GM12874 (cell line): ENCODE measurements at regions not wholly inside any gene's neighbourhood (a gene's known extent, or its start where the extent isn't known, plus 50 kb on each side); places are given as distances from the start of the nearest gene placed in this dataset.

Source experiments
- TF ChIP-seq, protein P1 (sequence below): IDR thresholded peaks from 2 replicates; pipeline ENCODE4 v1.5.1; 2011; ENCODE audit warnings: low read depth, mild to moderate bottlenecking, control low read depth, low read length, moderate library complexity; ENCODE audit not compliant: insufficient read depth

DNA sequence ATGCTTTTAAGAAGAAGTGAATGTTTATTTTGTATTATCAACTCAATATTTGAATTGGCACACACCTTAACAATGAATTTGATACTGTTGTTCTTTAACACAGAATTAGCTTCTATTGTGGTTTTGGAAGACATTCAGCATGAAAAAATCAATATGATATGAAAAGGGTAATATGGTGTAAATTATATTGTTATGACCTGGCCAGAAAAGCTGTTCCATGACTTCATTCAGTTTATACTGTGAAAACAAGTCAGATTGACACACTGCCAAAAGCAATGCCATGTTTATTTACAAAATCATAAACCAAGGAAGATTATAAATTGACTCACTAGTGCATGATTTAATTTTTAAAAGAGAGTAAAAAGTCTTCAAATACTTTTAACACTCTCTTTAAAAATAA, 851.4 kb upstream of the SEL1L start:
- TF ChIP-seq, protein P1, sequence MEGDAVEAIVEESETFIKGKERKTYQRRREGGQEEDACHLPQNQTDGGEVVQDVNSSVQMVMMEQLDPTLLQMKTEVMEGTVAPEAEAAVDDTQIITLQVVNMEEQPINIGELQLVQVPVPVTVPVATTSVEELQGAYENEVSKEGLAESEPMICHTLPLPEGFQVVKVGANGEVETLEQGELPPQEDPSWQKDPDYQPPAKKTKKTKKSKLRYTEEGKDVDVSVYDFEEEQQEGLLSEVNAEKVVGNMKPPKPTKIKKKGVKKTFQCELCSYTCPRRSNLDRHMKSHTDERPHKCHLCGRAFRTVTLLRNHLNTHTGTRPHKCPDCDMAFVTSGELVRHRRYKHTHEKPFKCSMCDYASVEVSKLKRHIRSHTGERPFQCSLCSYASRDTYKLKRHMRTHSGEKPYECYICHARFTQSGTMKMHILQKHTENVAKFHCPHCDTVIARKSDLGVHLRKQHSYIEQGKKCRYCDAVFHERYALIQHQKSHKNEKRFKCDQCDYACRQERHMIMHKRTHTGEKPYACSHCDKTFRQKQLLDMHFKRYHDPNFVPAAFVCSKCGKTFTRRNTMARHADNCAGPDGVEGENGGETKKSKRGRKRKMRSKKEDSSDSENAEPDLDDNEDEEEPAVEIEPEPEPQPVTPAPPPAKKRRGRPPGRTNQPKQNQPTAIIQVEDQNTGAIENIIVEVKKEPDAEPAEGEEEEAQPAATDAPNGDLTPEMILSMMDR, result no peak

GRCh38 chr14:82387699-82388098, 854.0 kb upstream of the SEL1L start:
- TF ChIP-seq, protein P1, result no peak

GRCh38 chr14:82388488-82388887, 854.8 kb upstream of the SEL1L start:
- TF ChIP-seq, protein P1, result no peak

- TF ChIP-seq, protein P1, result no peak
Observed at GRCh38 chr14:82390586-82390985, 856.9 kb upstream of the SEL1L start.

DNA sequence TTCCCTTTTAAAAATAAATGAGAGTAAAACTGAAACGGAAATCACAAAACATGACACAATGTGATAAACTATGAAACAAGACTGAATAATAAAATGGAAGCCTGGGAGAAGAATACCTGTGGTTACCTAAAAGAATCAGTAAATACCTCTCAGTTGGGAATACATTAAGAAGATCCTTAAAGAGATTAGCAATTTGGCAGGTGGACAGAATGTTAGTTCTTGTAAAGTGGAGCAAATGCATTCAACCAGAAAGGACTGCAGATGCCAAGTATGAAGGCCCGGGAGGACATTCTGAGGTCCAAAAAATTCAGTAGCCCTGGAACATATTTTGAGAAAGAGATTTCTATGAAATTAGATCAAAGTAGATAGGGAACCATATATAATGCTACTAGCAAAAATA, 861.3 kb upstream of the SEL1L start:
- TF ChIP-seq, protein P1, result no peak

- TF ChIP-seq, protein P1, result no peak
Observed at GRCh38 chr14:82398256-82398655, 864.6 kb upstream of the SEL1L start.

DNA sequence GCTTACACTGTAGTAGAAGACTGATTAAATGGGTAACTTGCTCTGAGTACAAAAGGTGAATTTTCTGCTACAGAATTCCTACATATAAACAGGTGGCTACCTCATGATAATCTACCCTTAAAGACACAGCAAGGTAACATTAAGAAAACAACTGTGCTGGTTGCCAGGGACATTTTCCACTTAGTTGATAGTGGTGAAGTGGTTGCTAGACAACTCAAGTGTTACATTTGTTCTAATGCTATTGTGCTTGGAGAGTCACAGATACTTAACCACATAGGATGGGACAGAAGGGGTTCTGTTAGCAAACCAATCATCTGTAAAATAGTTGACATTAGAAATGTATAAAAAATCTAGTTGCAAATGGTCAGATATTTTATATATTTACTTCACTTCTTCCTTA, 870.3 kb upstream of the SEL1L start:
- TF ChIP-seq, protein P1, result no peak

- TF ChIP-seq, protein P1, result no peak
Observed at GRCh38 chr14:82410064-82410463, 876.4 kb upstream of the SEL1L start.
